Upper lobe of left lung (tissue), 4 donors: ENCODE measurements at regions not wholly inside any gene's neighbourhood (a gene's known extent, or its start where the extent isn't known, plus 50 kb on each side); places are given as distances from the start of the nearest gene placed in this dataset.

ENCODE experiments used
- POLR2A ChIP-seq, 4 donors: fragments of 450-650 bp; IDR thresholded peaks; one replicate each; pipeline ENCODE4 v1.5.1; 2016 to 2017; ENCODE audit warnings: antibody characterized with exemption in 4 of 4, mild to moderate bottlenecking in 2 of 4
- TF ChIP-seq, protein P1 (sequence below), 6 experiments: fragments of 450-650 bp in 4 of 6; fragments of 200-600 bp in 2 of 6; sonication (generic) in 2 of 6; IDR thresholded peaks; one replicate each; pipeline ENCODE4 v1.5.1; 2016 to 2019; ENCODE audit warnings: antibody characterized with exemption in 6 of 6

DNA sequence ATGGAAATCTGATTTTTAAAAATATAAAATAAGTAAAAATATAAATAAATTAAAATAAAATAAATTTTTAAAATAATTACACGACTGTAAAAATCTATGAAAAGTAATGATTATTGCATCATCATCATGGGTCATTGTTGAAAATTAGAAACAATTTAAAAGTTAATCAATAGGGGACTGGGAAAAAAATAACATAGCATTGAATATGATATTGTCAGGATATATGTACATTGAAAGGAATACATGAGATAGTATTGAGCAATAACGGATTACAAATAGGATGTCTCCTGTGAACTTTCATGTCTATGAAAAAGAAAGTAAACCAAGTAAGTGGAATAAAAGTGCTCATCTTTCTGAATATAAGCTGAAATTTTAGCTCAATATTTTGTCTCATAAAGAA, 566.8 kb upstream of the HTR2C start:
- TF ChIP-seq, protein P1, sequence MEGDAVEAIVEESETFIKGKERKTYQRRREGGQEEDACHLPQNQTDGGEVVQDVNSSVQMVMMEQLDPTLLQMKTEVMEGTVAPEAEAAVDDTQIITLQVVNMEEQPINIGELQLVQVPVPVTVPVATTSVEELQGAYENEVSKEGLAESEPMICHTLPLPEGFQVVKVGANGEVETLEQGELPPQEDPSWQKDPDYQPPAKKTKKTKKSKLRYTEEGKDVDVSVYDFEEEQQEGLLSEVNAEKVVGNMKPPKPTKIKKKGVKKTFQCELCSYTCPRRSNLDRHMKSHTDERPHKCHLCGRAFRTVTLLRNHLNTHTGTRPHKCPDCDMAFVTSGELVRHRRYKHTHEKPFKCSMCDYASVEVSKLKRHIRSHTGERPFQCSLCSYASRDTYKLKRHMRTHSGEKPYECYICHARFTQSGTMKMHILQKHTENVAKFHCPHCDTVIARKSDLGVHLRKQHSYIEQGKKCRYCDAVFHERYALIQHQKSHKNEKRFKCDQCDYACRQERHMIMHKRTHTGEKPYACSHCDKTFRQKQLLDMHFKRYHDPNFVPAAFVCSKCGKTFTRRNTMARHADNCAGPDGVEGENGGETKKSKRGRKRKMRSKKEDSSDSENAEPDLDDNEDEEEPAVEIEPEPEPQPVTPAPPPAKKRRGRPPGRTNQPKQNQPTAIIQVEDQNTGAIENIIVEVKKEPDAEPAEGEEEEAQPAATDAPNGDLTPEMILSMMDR (IDR thresholded peaks at IDR 0.05), result no peak
- no peak for TF ChIP-seq POLR2A (IDR thresholded peaks at IDR 0.05)
